GM21381 (cell line): ENCODE measurements at regions not wholly inside any gene's neighbourhood (a gene's known extent, or its start where the extent isn't known, plus 50 kb on each side); places are given as distances from the start of the nearest gene placed in this dataset.

ENCODE experiments used
- ATAC-seq: cut with Tn5 transposase; IDR thresholded peaks from one replicate; pipeline ENCODE4 v1.9.1; 2021; ENCODE audit warnings: mild to moderate bottlenecking, moderate library complexity; ENCODE audit not compliant: unreplicated experiment

DNA sequence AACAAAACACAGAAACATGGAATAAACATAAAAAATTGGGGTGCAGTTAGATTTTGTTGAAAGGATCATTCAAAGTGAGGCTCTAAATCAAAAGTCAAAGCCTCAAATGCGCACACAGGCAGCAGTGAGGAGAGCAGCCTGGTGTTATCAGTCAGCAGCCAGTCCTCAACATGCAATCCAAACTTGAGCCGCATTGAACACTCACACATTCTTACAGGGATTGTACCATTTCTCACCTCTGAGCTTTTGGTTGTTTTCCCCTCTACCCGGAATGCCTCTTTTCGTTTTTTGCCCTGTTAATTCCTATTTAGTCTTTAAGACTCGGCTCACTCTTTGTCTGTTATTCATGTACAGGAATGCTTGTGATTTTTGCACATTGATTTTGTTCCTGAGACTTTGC is 81.1 kb upstream of the PUM3 start:
- ATAC-seq: no peak

DNA sequence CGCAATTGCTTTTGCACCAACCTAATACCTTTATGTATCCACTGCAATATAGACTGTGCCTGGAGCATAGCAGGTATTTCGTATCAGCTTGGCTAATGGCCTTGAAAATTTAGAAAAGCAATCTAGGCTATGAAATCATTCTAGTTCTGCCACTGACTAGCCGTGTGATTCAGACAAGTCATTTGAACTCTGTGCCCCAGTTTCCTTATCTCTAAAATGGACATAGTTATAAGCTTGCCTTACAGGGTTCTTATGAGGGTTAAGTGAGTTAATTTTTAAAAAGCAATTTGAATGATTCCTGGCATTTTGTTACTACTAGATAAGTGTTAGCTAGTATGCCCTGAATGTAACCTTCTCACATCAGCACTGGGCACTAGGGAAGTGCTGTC is 80.5 kb upstream of the PUM3 start:
- no peak for ATAC-seq

DNA sequence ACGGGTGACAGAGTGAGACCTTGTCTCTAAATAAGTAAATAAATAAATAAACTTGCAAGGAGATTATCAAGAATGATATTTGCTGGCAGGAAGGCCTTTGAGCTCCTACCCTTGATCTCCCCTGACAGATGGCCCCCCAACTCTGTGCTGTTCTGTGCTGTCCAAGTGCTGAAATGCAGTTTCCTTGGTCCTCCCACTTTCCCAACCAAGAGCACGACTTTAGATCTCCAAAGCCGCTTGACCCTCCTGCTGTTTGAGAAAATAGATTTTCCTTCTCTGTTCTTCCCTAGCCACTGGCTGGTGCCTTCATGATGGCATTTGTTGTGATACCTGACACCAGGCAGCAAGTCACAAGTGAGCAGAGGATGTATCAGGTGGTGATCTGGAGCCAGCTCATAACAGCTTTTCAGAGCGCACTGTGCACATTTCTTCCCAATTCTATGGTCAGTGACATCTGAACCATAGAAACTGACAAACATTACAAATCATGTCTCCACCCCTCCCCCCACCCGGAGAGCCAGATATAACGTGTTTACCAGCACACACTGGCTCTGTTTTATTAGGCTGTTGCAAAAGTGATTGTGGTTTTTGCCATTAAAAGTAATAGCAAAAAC is 80.0 kb upstream of the PUM3 start:
- ATAC-seq: no peak

DNA sequence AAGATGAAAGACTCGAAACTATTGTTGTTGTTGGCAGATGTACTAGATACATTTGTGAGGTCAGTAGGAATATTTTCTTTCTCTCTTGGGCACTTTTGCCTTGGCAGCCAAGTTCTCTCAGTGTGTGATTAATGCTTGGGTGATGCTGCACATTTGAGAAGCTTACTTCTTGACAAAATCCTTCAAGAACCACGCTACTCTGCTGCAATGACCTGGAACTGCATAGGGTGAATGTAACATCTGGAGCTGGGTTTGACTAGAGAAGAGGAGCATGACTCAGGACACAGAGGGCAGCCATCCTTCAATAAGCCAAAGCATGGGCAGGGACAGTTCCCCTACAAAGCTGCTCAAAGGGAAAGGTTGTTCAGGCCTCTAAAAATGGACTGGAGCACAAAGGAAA is 75.5 kb upstream of the PUM3 start:
- no peak for ATAC-seq

DNA sequence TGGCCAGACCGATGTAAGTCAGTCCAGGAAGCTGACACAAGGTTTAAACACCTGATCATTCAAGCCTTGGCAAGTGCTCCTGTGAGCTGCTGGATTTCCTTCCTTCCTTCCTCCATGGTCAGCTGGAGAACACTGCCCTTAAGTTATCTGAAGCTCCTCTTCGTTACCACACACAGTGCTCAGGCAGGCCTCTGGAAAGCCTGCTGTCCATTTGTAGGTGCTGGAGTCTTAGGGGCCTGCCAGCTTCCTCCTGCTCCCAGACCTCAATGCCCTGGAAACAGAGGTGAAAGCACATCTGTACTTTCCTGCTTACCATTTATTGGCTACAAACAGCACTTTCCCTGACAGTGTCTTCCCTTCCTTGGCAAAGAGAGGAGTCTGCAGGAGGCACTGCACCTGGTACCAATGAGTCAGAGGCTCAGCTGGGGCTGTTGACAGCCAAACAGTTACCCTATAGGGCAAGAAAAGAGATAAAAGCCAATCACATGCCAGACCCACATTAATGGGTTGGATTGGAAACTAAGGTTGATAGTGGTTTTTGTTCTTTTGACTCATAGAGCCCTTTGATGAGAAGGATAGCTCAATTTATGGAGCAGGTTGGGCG is 72.6 kb upstream of the PUM3 start:
- ATAC-seq: no peak

DNA sequence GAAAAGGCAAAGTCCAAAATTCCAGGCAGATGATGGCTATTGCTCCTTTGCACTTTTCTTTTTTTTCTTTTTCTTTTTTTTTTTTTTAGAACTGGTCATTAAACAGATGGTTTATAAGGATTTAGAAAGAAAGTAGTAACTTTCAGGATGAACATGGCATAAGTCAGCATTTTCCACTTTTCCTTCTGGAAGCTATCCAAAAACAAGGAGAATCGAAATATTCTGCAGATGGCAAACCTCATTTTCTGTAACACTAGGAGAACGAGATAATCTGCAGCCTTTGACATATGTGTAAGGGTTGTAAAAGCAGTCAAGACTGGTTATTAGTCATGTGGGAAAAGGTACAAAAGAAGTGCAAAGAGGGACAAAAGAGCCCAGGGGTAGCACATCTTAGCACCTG is 69.1 kb upstream of the PUM3 start:
- no peak for ATAC-seq

DNA sequence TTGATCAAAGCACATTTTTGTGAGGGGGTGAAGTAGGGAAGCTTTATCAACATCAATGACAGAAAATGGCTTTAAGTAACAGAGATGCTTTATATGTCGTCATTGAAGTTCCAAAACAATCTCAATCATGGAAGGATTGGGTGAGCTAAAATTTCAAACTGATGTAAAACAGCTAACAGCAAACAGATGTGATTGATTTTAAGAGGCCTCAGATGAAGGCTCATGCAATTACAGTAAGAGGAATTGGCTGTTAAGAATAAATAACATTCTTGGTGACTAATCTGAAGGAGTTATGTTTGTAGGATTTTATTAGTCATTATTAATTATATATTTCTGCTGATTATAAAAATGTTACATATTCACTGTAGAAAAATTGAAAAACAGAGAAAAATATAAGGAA is 63.5 kb upstream of the PUM3 start:
- ATAC-seq: no peak

DNA sequence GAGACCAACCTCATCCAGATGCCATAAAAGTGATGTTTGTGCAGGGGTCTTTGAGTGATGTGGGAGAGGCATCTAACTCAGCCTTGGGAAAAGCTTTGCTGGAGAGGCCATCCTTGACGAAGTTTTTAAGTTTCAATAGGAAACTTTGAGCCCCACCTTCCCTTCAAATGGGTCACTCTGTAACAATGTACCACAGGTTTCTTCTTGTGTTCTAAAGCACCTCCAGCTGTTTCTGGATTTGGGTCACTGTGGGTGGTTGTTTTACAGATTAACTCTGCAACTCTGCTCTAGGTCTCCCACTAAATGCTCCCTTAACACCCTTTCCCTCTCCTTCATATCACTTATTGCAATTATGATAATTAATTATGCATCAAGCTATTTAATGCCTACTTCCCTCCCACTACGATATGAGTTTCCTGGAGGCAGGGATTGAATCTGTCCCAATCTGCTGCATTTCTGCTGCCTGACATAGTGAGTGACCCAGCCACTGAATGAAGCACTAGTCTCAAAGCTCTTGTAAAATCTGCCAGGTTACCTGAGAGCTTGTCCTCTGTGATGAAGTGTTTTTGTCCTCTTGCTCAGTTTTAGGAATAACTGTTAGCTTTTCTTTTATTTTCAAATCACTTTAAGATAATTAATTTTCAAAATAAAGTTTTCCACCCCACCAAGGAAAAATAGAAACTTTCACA is 60.5 kb upstream of the PUM3 start:
- ATAC-seq: no peak
